ENCODE measurements at regions not wholly inside any gene's neighbourhood (a gene's known extent, or its start where the extent isn't known, plus 50 kb on each side); places are given as distances from the start of the nearest gene placed in this dataset.

DNA sequence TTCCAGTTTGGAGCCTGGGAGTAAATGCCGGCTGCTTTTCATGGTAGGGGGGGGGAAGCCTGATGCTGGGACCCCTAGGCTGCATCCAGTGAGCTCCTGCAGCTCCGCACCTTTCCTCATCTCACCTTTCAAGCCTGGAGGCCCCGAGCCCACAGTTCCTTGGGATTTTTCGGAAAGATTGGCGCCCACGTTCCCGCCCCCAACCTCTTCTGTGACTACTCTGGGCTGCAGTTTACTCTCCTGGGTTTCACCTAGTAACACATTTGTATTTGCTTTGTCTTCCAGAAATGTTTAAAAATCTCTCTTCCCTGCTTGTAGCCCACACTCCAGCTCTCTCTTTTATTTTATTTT lies 51.9 kb upstream of the SPATA13 start:
- TF ChIP-seq, protein P1, sequence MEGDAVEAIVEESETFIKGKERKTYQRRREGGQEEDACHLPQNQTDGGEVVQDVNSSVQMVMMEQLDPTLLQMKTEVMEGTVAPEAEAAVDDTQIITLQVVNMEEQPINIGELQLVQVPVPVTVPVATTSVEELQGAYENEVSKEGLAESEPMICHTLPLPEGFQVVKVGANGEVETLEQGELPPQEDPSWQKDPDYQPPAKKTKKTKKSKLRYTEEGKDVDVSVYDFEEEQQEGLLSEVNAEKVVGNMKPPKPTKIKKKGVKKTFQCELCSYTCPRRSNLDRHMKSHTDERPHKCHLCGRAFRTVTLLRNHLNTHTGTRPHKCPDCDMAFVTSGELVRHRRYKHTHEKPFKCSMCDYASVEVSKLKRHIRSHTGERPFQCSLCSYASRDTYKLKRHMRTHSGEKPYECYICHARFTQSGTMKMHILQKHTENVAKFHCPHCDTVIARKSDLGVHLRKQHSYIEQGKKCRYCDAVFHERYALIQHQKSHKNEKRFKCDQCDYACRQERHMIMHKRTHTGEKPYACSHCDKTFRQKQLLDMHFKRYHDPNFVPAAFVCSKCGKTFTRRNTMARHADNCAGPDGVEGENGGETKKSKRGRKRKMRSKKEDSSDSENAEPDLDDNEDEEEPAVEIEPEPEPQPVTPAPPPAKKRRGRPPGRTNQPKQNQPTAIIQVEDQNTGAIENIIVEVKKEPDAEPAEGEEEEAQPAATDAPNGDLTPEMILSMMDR (conservative IDR thresholded peaks at IDR 0.05; ENCODE audit: low read length) = no peak
- no peak for TF ChIP-seq EZH2phosphoT487 (IDR thresholded peaks at IDR 0.05; ENCODE audit: borderline replicate concordance)

Measured in Loucy (cell line).